DOHH2 (cell line): ENCODE measurements at regions not wholly inside any gene's neighbourhood (a gene's known extent, or its start where the extent isn't known, plus 50 kb on each side); places are given as distances from the start of the nearest gene placed in this dataset.

Experiments
- H3F3A ChIP-seq: fragments of 200-600 bp; sonication (generic), shearing (Covaris generic); 2 replicates; pipeline ENCODE4 v1.6.0; 2016; ENCODE audit warnings: antibody characterized with exemption, mild to moderate bottlenecking; ENCODE audit not compliant: control insufficient read depth, insufficient read depth
- H3K27ac ChIP-seq: fragments of 200-600 bp; sonication (generic); 2 replicates; pipeline ENCODE4 v1.5.1; 2014; ENCODE audit warnings: low read depth, mild to moderate bottlenecking, low read length, moderate library complexity
- H3K27me3 ChIP-seq: fragments of 200-600 bp; sonication (generic); 2 replicates; pipeline ENCODE4 v1.6.1; 2014; ENCODE audit warnings: mild to moderate bottlenecking, low read length, mixed read lengths; ENCODE audit not compliant: control insufficient read depth
- H3K36me3 ChIP-seq: fragments of 200-600 bp; sonication (generic); 2 replicates; pipeline ENCODE4 v1.6.1; 2014; ENCODE audit warnings: mild to moderate bottlenecking, low read length, moderate library complexity, mixed read lengths; ENCODE audit not compliant: control insufficient read depth
- H3K4me1 ChIP-seq: fragments of 200-600 bp; sonication (generic); 2 replicates; pipeline ENCODE4 v1.6.1; 2014; ENCODE audit warnings: mild to moderate bottlenecking, low read length, mixed read lengths; ENCODE audit not compliant: control insufficient read depth
- H3K4me2 ChIP-seq: fragments of 200-600 bp; sonication (generic); 2 replicates; pipeline ENCODE4 v1.6.0; 2014; ENCODE audit warnings: mild to moderate bottlenecking, low read length, moderate library complexity
- H3K4me3 ChIP-seq: fragments of 200-600 bp; sonication (generic); 2 replicates; pipeline ENCODE4 v1.5.1; 2014; ENCODE audit warnings: mild to moderate bottlenecking, low read length, mixed read lengths
- H3K79me2 ChIP-seq: fragments of 200-600 bp; sonication (generic); 2 replicates; pipeline ENCODE4 v1.6.1; 2014; ENCODE audit warnings: mild to moderate bottlenecking, low read length, mixed read lengths; ENCODE audit not compliant: control insufficient read depth
- H3K9me2 ChIP-seq: fragments of 200-600 bp; sonication (generic); replicated peaks from 2 replicates; pipeline ENCODE4 v1.6.1; 2014; ENCODE audit warnings: mild to moderate bottlenecking, low read length, mixed read lengths; ENCODE audit not compliant: control insufficient read depth
- H3K9me3 ChIP-seq: fragments of 200-600 bp; sonication (generic); 2 replicates; pipeline ENCODE4 v1.6.1; 2014; ENCODE audit warnings: antibody characterized with exemption, low read length, mixed read lengths; ENCODE audit not compliant: control insufficient read depth, insufficient read depth
- H4K20me1 ChIP-seq: fragments of 200-600 bp; sonication (generic); 2 replicates; pipeline ENCODE4 v1.6.0; 2014; ENCODE audit warnings: low read depth, mild to moderate bottlenecking, antibody characterized with exemption, low read length, moderate library complexity; ENCODE audit not compliant: control insufficient read depth, insufficient read depth
- CTCF ChIP-seq: fragments of 200-600 bp; sonication (generic); IDR thresholded peaks from one replicate; pipeline ENCODE4 v1.5.1; 2014; ENCODE audit warnings: antibody characterized with exemption, mild to moderate bottlenecking, low read depth, low read length; ENCODE audit not compliant: poor library complexity, severe bottlenecking
- EZH2phosphoT487 ChIP-seq: fragments of 200-600 bp; sonication (generic); IDR thresholded peaks from 2 replicates; pipeline ENCODE4 v1.6.1; 2017; ENCODE audit warnings: borderline replicate concordance, mild to moderate bottlenecking, antibody characterized with exemption, low read length, moderate library complexity, mixed read lengths

DNA sequence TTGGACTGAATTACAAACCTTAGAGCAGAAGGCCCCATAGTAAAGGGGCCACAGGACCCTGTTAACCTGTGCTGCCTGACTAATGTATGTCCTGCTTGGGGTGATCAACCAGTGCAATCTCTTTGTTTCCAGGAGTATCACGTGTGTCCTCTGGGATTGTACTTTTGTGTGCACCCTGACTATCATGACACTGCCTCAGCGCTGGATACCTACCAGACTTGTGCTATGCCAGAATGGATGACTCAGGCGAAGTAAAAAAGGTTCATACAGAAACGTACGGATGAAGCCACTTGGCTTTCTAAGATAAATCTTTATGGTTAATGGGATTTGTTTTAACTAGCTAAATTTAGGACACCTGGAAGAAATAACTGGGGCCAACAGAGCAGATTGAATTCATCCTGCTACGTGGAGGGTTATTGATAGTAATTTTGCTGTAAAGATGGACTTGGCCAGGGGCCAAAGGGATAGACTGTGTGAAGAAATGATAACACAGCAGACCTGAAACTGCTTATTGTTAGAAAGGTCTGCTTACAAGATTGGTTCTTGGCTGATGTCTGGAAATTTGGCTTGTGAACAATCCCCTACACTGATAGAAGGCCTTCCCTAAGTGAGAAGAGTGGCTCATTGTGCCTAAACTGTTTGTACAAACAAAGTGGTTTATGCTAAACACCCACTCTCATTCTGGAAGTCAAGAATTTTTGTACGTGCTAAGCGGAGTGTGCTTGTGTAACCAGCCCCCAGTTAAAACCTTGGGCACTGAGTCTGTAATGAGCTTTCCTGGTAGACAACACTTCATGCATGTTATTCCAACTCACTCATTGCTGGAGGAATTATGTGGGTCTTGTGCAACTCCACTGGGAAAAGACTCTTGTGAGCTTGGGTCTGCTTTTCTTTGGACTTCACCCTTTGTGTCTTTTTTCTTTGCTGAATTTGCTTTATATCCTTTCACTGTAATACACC is 750.5 kb upstream of the HTR2C start:
- no peak overlapping the region for H3K4me3 ChIP-seq
- H3K4me1 ChIP-seq: no peaks in the 10 kb centered on the region
- no peaks in the 10 kb centered on the region for H3K79me2 ChIP-seq
- H3K9me2 ChIP-seq: no peaks in the 10 kb centered on the region
- no peaks in the 10 kb centered on the region for H3K36me3 ChIP-seq
- no peaks in the 10 kb centered on the region for H4K20me1 ChIP-seq
- TF ChIP-seq EZH2phosphoT487 (no peak), CTCF (no peak)
- H3K27me3 ChIP-seq: no peaks in the 10 kb centered on the region
- H3F3A ChIP-seq: no peaks in the 10 kb centered on the region
- H3K4me2 ChIP-seq: no peak overlapping the region
- H3K27ac ChIP-seq: no peak overlapping the region
- no peaks in the 10 kb centered on the region for H3K9me3 ChIP-seq

GRCh38 chrX:113828470-113828869 is 755.4 kb upstream of the HTR2C start:
- H3K4me1 ChIP-seq: no peaks in the 10 kb centered on the region
- no peak overlapping the region for H3K4me3 ChIP-seq
- H3K9me3 ChIP-seq: no peaks in the 10 kb centered on the region
- no peaks in the 10 kb centered on the region for H4K20me1 ChIP-seq
- no peaks in the 10 kb centered on the region for H3K79me2 ChIP-seq
- H3K27ac ChIP-seq: no peak overlapping the region
- H3K4me2 ChIP-seq: no peak overlapping the region
- H3K9me2 ChIP-seq: no peaks in the 10 kb centered on the region
- no peaks in the 10 kb centered on the region for H3F3A ChIP-seq
- H3K27me3 ChIP-seq: no peaks in the 10 kb centered on the region
- H3K36me3 ChIP-seq: no peaks in the 10 kb centered on the region
- TF ChIP-seq CTCF (no peak), EZH2phosphoT487 (no peak)

GRCh38 chrX:113818346-113818745 is 765.5 kb upstream of the HTR2C start:
- Histone ChIP-seq H3K4me2 (no peak overlapping the region), H4K20me1 (no peaks in the 10 kb centered on the region), H3K79me2 (no peaks in the 10 kb centered on the region), H3K27me3 (no peaks in the 10 kb centered on the region), H3K36me3 (no peaks in the 10 kb centered on the region), H3K4me1 (no peaks in the 10 kb centered on the region), H3F3A (no peaks in the 10 kb centered on the region), H3K27ac (no peak overlapping the region), H3K9me3 (no peaks in the 10 kb centered on the region), H3K9me2 (no peaks in the 10 kb centered on the region), H3K4me3 (no peak overlapping the region)
- TF ChIP-seq CTCF: no peak
- TF ChIP-seq EZH2phosphoT487: no peak
